Peyer's patch (tissue), 4 donors: ENCODE measurements at regions not wholly inside any gene's neighbourhood (a gene's known extent, or its start where the extent isn't known, plus 50 kb on each side); places are given as distances from the start of the nearest gene placed in this dataset.

ENCODE experiments used
- DNase-seq, 3 donors: peaks; one replicate each; pipeline ENCODE4 v3.0.0-alpha.2; 2017 to 2019
- H3K27ac ChIP-seq, 4 donors: fragments of 200-600 bp; sonication (generic); one replicate each; pipeline ENCODE4 v1.5.1; 2016 to 2019
- H3K27me3 ChIP-seq, 2 donors: fragments of 200-600 bp; sonication (generic); one replicate each; pipeline ENCODE4 v1.5.1; 2019
- H3K36me3 ChIP-seq, 3 donors: fragments of 200-600 bp; sonication (generic); one replicate each; pipeline ENCODE4 v1.5.1; 2016 to 2019
- H3K4me1 ChIP-seq, 4 donors: fragments of 200-600 bp; sonication (generic); one replicate each; pipeline ENCODE4 v1.5.1; 2016 to 2019
- H3K4me3 ChIP-seq, 4 donors: fragments of 200-600 bp; sonication (generic); 1 replicate in 3 of 4; 2 replicates in 1 of 4; pipeline ENCODE4 v1.5.1; 2016 to 2019; ENCODE audit warnings: mild to moderate bottlenecking in 1 of 4
- H3K9me3 ChIP-seq, 4 donors: fragments of 200-600 bp; sonication (generic); one replicate each; pipeline ENCODE4 v1.5.1; 2016 to 2019; ENCODE audit warnings: mild to moderate bottlenecking in 1 of 4
- POLR2A ChIP-seq, 2 donors: fragments of 450-650 bp; IDR thresholded peaks; one replicate each; pipeline ENCODE4 v1.5.1; 2017; ENCODE audit warnings: antibody characterized with exemption in 2 of 2, mild to moderate bottlenecking in 2 of 2, moderate library complexity in 2 of 2
- TF ChIP-seq, protein P1 (sequence below), 6 experiments: fragments of 450-650 bp in 4 of 6; fragments of 200-600 bp in 2 of 6; sonication (generic) in 1 of 6; IDR thresholded peaks; one replicate each; pipeline ENCODE4 v1.5.1; 2017 to 2019; ENCODE audit warnings: antibody characterized with exemption in 6 of 6, mild to moderate bottlenecking in 3 of 6, moderate library complexity in 1 of 6

DNA sequence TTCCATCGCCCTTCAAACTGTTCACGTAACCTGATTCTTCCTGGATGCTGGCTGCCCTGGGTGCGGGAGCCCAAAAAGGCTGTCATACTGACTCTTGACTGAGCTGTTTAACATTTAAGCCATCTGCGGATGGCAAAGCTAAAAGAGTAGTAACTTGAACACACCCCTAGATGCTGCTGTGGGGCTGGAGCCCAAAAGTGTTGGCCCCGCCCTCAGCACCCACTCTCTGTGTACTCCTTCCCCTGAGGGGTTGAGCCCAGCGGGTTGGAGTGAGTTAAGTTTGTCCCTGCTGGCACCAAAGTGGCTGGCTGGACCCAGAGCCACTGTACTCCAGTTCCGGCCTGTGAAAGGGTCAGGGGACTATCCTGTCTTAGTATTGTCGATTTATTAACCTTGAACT is 640.6 kb downstream of the PTPRU start:
- DNase-seq = no peak
- TF ChIP-seq POLR2A (IDR thresholded peaks at IDR 0.05) = no peak
- TF ChIP-seq, protein P1, sequence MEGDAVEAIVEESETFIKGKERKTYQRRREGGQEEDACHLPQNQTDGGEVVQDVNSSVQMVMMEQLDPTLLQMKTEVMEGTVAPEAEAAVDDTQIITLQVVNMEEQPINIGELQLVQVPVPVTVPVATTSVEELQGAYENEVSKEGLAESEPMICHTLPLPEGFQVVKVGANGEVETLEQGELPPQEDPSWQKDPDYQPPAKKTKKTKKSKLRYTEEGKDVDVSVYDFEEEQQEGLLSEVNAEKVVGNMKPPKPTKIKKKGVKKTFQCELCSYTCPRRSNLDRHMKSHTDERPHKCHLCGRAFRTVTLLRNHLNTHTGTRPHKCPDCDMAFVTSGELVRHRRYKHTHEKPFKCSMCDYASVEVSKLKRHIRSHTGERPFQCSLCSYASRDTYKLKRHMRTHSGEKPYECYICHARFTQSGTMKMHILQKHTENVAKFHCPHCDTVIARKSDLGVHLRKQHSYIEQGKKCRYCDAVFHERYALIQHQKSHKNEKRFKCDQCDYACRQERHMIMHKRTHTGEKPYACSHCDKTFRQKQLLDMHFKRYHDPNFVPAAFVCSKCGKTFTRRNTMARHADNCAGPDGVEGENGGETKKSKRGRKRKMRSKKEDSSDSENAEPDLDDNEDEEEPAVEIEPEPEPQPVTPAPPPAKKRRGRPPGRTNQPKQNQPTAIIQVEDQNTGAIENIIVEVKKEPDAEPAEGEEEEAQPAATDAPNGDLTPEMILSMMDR (IDR thresholded peaks at IDR 0.05) = no peak
- no peak overlapping the region for H3K27ac ChIP-seq
- H3K36me3 ChIP-seq = no peaks in the 10 kb centered on the region
- no peaks in the 10 kb centered on the region for H3K27me3 ChIP-seq
- H3K9me3 ChIP-seq = no peaks in the 10 kb centered on the region
- no peak overlapping the region for H3K4me3 ChIP-seq
- H3K4me1 ChIP-seq = no peaks in the 10 kb centered on the region

DNA sequence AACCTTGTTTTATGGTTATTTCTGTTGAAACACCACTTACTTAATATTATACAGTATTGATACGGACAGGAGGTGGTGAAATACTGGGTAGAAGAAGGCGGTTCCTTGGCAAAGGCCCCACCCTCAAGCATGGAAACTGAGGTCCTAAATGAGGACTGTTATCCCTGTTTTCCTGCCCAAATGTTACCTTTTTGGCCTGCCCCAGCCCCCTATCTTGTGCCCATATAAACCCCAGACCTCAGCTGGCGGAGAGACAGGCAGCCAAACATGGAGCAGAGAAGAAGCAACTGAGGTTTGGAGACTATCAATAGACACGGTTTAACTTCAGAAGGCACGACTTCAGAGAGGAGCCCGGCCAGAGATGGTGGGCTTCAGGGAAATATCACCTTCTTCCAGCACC is 640.1 kb downstream of the PTPRU start:
- Histone ChIP-seq H3K4me1 (no peaks in the 10 kb centered on the region), H3K36me3 (no peaks in the 10 kb centered on the region), H3K4me3 (no peak overlapping the region), H3K27me3 (no peaks in the 10 kb centered on the region), H3K27ac (no peak overlapping the region), H3K9me3 (no peaks in the 10 kb centered on the region)
- no peak for DNase-seq
- TF ChIP-seq, protein P1 (IDR thresholded peaks at IDR 0.05) = no peak
- no peak for TF ChIP-seq POLR2A (IDR thresholded peaks at IDR 0.05)

DNA sequence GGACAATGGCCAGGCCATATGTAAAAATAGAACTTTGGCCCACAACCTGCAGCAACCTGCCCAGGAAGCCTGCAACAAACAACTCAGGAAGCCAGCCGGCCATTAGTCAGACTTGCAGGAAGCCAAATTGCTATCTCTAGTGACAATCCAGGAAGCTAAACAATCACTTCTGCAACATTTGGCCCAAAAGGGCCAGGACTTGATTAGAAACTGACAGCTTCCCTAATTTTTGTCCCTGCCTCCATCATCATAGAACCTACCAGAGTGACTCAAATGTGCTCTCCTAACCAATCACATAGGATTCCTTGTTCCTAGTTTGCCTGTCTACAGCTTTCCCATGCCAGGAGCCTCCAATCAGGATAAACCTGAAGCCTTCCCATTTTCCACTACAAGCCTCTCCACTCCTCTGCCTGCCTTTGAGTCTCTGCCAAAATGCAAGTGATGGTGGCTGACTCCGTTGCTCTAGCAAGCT is 639.3 kb downstream of the PTPRU start:
- no peak overlapping the region for H3K27ac ChIP-seq
- H3K27me3 ChIP-seq = no peaks in the 10 kb centered on the region
- no peaks in the 10 kb centered on the region for H3K4me1 ChIP-seq
- TF ChIP-seq, protein P1 (IDR thresholded peaks at IDR 0.05) = no peak
- TF ChIP-seq POLR2A (IDR thresholded peaks at IDR 0.05) = no peak
- DNase-seq = no peak
- no peaks in the 10 kb centered on the region for H3K36me3 ChIP-seq
- H3K9me3 ChIP-seq = no peaks in the 10 kb centered on the region
- H3K4me3 ChIP-seq = no peak overlapping the region

GRCh38 chr1:29870621-29871020 is 634.3 kb downstream of the PTPRU start:
- Histone ChIP-seq H3K9me3 (no peaks in the 10 kb centered on the region), H3K27me3 (no peaks in the 10 kb centered on the region), H3K4me1 (no peaks in the 10 kb centered on the region), H3K36me3 (no peaks in the 10 kb centered on the region), H3K4me3 (no peak overlapping the region), H3K27ac (no peak overlapping the region)
- TF ChIP-seq, protein P1 (IDR thresholded peaks at IDR 0.05) = no peak
- no peak for TF ChIP-seq POLR2A (IDR thresholded peaks at IDR 0.05)
- no peak for DNase-seq

GRCh38 chr1:29869802-29870201 is 633.5 kb downstream of the PTPRU start:
- H3K4me1 ChIP-seq = no peaks in the 10 kb centered on the region
- H3K9me3 ChIP-seq = no peaks in the 10 kb centered on the region
- TF ChIP-seq, protein P1 (IDR thresholded peaks at IDR 0.05) = no peak
- no peak for TF ChIP-seq POLR2A (IDR thresholded peaks at IDR 0.05)
- DNase-seq = no peak
- no peak overlapping the region for H3K4me3 ChIP-seq
- H3K27me3 ChIP-seq = no peaks in the 10 kb centered on the region
- H3K27ac ChIP-seq = no peak overlapping the region
- H3K36me3 ChIP-seq = no peaks in the 10 kb centered on the region

DNA sequence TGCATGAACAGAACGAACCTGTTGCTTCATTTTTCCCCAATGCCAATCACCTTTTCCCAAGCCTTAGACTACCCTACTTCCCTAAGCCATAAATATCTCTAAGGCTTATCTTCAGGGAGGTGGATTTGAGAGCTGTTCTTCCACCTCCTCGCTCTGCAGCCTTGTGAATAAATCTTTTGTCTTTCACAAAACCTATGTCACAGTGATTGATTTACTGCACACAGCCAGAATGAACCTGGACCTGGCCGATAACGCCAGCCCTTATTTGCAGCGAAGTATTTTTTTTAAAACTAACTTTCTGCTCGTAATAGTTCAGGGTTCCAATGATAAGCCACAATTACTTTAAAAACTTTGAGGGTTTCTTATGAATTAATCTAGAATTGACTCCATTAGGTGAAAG is 632.6 kb downstream of the PTPRU start:
- no peaks in the 10 kb centered on the region for H3K27me3 ChIP-seq
- no peaks in the 10 kb centered on the region for H3K4me1 ChIP-seq
- no peaks in the 10 kb centered on the region for H3K36me3 ChIP-seq
- TF ChIP-seq, protein P1 (IDR thresholded peaks at IDR 0.05) = no peak
- TF ChIP-seq POLR2A (IDR thresholded peaks at IDR 0.05) = no peak
- H3K9me3 ChIP-seq = no peaks in the 10 kb centered on the region
- DNase-seq = no peak
- no peak overlapping the region for H3K4me3 ChIP-seq
- no peak overlapping the region for H3K27ac ChIP-seq
